C4-2B (cell line): ENCODE measurements at regions not wholly inside any gene's neighbourhood (a gene's known extent, or its start where the extent isn't known, plus 50 kb on each side); places are given as distances from the start of the nearest gene placed in this dataset.
"Not testable (repeated sequence)": the region's sequence is repeated elsewhere in the genome, so short reads cannot be mapped to it uniquely, and the experiment has no call there.

Experiments used
- H3K27ac ChIP-seq: fragments of 450-650 bp; 2 replicates; pipeline ENCODE4 v1.5.1; 2017
- ZFX ChIP-seq: fragments of 450-650 bp; IDR thresholded peaks from 2 replicates; pipeline ENCODE4 v1.6.1; 2017
- TF ChIP-seq, protein P1 (sequence below): fragments of 450-650 bp; conservative IDR thresholded peaks from 2 replicates; pipeline ENCODE4 v1.5.1; 2017; ENCODE audit warnings: mild to moderate bottlenecking

GRCh38 chrX:76509775-76510174 lies 82.3 kb downstream of the MAGEE1 start:
- TF ChIP-seq, protein P1, sequence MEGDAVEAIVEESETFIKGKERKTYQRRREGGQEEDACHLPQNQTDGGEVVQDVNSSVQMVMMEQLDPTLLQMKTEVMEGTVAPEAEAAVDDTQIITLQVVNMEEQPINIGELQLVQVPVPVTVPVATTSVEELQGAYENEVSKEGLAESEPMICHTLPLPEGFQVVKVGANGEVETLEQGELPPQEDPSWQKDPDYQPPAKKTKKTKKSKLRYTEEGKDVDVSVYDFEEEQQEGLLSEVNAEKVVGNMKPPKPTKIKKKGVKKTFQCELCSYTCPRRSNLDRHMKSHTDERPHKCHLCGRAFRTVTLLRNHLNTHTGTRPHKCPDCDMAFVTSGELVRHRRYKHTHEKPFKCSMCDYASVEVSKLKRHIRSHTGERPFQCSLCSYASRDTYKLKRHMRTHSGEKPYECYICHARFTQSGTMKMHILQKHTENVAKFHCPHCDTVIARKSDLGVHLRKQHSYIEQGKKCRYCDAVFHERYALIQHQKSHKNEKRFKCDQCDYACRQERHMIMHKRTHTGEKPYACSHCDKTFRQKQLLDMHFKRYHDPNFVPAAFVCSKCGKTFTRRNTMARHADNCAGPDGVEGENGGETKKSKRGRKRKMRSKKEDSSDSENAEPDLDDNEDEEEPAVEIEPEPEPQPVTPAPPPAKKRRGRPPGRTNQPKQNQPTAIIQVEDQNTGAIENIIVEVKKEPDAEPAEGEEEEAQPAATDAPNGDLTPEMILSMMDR = no peak
- TF ChIP-seq ZFX = no peak
- H3K27ac ChIP-seq = no peak overlapping the region

DNA sequence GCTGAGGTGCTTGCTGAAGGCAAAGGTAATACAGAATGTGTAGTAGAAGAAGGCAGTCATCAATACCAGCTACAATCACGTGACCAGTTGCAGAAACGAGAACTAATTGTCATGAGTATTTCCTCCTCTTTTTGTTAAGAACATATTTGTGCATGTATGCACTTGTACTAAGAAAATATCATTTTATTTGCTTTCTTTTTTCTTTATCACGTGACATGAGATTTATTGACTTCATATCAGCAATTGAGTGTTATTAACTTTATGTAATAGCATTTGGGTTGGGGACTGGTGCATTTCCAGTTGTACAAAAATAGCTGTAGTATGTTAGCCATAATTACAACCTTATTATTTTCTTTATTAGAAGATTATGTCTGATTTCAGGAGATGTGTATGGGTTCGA lies 90.0 kb downstream of the MAGEE1 start:
- H3K27ac ChIP-seq = no peak overlapping the region
- TF ChIP-seq, protein P1 = no peak
- TF ChIP-seq ZFX = no peak

- no peak for TF ChIP-seq ZFX
- TF ChIP-seq, protein P1 = no peak
- H3K27ac ChIP-seq = no peak overlapping the region
Observed at GRCh38 chrX:76520273-76521054, 93.0 kb downstream of the MAGEE1 start.

GRCh38 chrX:76535675-76536074 lies 108.2 kb downstream of the MAGEE1 start:
- H3K27ac ChIP-seq = not testable (repeated sequence)

GRCh38 chrX:76538860-76539259 lies 111.3 kb downstream of the MAGEE1 start:
- H3K27ac ChIP-seq = no peak overlapping the region
- TF ChIP-seq ZFX = no peak
- TF ChIP-seq, protein P1 = peak; percentile 10; the same call in 1 of the 2 replicates

DNA sequence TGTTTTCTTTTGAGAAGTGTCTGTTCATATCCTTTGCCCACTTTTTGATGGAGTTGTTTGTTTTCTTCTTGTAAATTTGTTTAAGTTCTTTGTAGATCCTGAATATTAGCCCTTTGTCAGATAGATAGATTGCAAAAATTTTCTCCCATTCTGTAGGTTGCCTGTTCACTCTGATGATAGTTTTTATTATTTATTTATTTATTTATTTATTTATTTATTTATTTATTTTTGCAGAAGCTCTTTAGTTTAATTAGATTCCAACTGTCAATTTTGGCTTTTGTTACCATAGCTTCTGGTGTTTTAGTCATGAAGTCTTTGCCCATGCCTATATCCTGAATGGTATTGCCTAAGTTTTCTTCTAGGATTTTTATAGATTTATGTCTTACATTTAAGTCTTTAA lies 115.9 kb downstream of the MAGEE1 start:
- not testable (repeated sequence) for H3K27ac ChIP-seq

GRCh38 chrX:76550016-76550415 lies 122.5 kb downstream of the MAGEE1 start:
- no peak overlapping the region for H3K27ac ChIP-seq
- TF ChIP-seq, protein P1 = no peak

GRCh38 chrX:76555269-76555668 lies 127.8 kb downstream of the MAGEE1 start:
- H3K27ac ChIP-seq = no peak overlapping the region
- TF ChIP-seq, protein P1 = no peak
- TF ChIP-seq ZFX = no peak
